HG02588 (cell line): ENCODE measurements at regions not wholly inside any gene's neighbourhood (a gene's known extent, or its start where the extent isn't known, plus 50 kb on each side); places are given as distances from the start of the nearest gene placed in this dataset.

Source experiments
- ATAC-seq: cut with Tn5 transposase; IDR thresholded peaks from one replicate; pipeline ENCODE4 v1.9.1; 2021; ENCODE audit warnings: mild to moderate bottlenecking, moderate library complexity; ENCODE audit not compliant: unreplicated experiment

GRCh38 chr7:155201325-155202087 lies 96.2 kb upstream of the INSIG1 start:
- no peak for ATAC-seq

- no peak for ATAC-seq
These were observed 95.4 kb upstream of the INSIG1 start for GRCh38 chr7:155202106-155202871.

GRCh38 chr7:155203059-155203881 lies 94.4 kb upstream of the INSIG1 start:
- ATAC-seq = no peak

GRCh38 chr7:155203882-155204691 lies 93.6 kb upstream of the INSIG1 start:
- ATAC-seq = no peak

DNA sequence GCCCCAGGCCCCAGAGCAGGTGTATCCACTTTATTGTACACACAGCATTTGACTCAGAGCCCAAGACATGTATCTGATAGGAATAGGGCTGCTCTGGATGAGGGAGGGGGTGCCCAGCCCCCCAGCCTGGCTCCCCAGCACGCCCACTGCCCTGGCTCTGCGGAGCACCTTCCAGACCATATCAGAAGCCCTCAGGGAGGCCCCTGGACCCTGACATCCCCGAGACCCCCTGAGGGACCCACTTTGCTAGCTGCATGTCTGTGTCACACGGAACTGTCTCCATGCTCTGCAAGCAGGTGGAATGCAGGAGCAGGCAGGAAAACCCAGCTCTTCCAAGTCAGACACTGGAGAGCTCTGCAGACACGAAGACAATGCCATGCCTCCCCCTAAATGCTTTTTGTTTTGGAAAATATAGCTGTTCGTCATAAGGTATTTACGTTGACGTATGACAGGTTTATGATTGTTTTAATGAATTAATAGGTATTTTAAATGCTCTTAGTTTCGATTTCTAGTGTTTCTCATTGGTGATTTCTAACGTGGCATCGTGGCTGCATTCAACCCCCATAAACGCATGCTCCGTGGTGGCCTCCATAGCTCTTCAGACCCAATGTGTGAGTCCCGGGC lies 92.8 kb upstream of the INSIG1 start:
- no peak for ATAC-seq

- peak; percentile 78 for ATAC-seq
These were observed 92.0 kb upstream of the INSIG1 start for GRCh38 chr7:155205368-155206317.

DNA sequence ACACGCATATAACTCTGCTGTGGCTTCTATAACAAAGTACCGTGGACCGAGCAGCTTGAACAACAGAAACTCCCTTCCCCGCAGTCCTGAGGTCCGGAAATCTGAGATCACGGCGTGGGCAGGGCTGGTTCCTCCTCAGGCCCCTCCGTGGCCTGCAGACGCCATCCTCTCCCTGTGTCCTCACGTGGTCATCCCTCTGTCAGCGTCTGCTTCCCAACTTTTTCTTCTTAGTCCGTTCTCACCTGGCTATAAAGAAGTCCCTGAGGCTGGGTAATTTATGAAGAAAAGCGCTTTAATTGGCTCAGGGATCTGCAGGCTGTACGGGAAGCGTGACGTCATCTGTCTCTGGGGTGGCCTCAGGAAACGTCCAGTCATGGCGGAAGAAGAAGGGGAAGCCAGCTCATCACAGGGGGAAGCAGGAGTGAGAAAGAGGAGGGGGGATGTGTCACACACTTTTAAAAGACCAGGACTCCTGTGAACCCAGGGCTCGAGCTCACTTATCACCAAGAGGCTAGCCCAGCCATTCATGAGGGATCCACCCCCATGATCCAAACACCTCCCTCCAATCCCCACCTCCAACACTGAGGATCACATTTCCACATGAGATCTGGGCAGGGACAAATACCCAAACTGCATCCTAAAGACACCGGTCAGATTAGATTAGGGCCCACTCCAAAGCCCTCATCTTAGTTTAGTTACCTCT lies 91.2 kb upstream of the INSIG1 start:
- peak; percentile 48 for ATAC-seq

DNA sequence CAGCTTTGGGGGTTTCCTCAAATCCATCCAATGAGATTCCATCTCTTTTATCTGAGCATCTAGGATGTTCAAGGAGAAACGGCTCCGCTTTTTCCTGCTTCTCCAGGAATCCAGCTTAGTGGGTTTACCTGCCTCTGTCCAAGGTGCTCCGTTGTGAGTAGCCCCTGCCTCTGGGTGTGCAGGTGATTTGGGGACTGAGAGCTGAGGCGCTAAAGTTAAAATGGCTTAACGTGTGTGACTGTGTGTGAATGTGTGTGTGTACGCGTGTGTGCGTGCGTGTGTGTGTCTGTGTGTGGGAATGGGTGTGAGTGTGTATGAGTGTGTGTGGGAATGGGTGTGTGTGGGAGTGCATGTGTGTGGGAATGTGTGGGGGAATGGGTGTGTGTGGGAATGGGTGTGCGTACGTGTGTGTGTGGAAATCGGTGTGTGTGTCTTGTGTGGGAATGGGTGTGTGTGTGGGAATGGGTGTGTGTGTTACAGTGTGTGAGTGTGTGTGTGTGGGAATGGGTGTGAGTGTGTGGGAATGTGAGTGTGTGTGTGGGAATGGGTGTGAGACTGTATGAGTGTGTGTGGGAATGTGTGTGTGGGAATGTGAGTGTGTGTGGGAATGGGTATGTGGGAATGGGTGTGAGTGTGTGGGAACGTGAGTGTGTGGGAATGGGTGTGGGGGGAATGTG lies 90.2 kb upstream of the INSIG1 start:
- ATAC-seq = no peak

- ATAC-seq = no peak
These were observed 88.8 kb upstream of the INSIG1 start for GRCh38 chr7:155208681-155209477.

- no peak for ATAC-seq
These were observed 88.0 kb upstream of the INSIG1 start for GRCh38 chr7:155209478-155210319.

DNA sequence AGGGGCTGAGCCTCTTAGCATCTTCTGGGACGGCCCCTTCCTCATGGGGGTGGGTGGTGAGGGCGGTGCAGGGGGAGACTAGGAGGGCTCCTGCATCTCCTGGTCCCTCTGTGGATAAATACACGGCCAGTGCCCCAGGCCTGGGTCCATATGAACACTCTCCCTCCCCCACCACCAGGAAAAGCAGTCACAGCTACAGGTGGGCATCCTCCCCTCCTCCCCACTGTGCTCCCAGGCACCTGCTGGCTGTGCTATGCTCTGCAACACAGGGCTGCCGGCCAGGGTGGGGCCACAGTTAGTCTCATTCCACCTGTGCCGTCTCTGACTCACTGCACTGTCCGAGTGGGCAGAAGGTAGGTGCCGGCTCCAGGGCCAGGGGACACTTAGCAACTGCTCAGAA lies 87.3 kb upstream of the INSIG1 start:
- no peak for ATAC-seq

DNA sequence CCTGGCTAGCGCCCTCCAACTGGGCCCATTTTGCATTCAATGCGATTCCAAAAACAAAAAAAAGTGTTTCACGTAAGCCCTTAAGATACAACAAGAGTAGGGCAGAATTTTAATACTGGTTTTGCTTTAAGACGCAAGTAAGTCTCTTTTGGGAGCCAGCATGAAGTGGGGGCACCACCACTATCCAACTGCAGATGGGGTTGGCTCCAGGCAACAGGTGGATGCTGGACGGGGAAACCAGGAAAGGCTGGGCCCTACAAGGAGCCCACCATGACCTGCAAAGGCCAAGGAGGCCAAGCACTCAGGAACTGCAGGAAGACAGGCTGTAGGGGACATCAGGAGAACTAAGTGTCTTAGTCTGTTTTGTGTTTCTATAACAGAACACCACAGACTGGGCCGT lies 86.5 kb upstream of the INSIG1 start:
- ATAC-seq = no peak

- ATAC-seq = no peak
These were observed 85.9 kb upstream of the INSIG1 start for GRCh38 chr7:155211761-155212160.

DNA sequence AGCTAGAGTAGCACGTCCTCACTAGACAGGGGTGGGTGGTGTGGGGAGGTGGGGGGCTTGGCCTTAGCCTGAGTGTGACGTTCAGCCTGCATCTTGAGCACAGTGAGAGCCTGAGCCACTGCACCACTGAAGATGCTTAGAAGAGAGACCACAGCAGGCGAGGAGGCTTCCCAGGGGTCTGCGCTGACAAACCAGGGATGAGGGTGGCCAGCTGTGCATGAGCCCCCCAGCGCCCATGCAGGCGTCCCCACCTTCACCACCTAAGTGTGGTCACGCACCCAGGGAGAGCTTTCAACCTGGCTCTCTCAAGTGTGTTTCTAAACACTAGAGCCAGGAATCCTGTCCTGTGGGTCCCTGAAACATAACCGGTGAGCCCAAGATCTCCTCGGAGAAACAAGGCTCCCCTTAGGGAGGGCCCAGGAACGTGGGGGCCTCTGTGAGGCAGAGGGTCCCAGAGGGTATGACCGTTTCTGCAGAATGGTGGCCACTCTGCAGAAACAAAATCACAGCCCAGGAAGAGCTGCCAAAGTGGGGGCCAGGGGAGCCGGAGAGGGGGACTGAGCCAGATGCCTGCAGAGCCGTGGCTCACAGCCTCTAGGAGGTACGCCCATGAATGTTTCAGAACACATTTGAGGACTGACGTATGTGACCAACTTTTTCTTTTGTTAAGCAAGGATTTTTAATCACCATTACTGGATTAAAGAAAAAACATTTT lies 85.2 kb upstream of the INSIG1 start:
- ATAC-seq = no peak

DNA sequence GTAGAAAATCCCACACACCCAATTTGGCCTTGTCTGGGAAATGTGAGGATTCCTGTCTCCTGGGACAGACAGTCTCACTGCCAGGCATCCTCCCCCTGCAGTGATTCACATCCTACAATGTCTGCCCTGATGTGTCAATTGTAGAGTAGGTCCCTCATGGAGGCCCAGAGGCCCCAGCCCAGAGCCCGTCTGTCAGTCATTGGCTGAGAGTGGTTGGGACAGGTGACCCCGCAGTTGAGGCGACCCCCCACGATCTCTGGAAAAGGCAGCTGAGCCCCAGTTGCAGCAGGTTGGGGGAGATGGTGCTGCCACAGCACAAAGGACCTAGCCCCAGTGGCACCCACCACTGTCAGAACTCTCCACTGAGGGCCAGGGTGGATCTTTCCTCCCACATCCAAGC lies 84.3 kb upstream of the INSIG1 start:
- ATAC-seq = no peak
